HCT116 (cell line): ENCODE measurements at regions not wholly inside any gene's neighbourhood (a gene's known extent, or its start where the extent isn't known, plus 50 kb on each side); places are given as distances from the start of the nearest gene placed in this dataset.

Experiments
- ATAC-seq: fragments of 200-7000 bp; cut with Tn5 transposase; 2 replicates; pipeline ENCODE4 v1.9.1; 2020; ENCODE audit warnings: mild to moderate bottlenecking, moderate library complexity
- BruUV-seq: library from RNA; stranded (reverse); fragments of 400-500 nt; replicated peaks from 2 replicates; lab custom pipeline; 2021; lab: Mats Ljungman, UMichigan
- CTCF ChIA-PET: fragments of 300-600 bp; sonication (Branson Sonifier 250); formaldehyde crosslinking; loops from one replicate; lab custom pipeline; 2021; ENCODE audit warnings: antibody characterized with exemption; lab: Charles Lee
- POLR2A ChIA-PET: fragments of 300-600, 350-600 bp; sonication (Branson Sonifier 250); formaldehyde crosslinking; loops from one replicate; lab custom pipeline; 2021; ENCODE audit warnings: antibody characterized with exemption; lab: Charles Lee
- RAD21 ChIA-PET, 2 experiments: fragments of 300-600 bp; sonication (Branson Sonifier 250); formaldehyde crosslinking; loops; one replicate each; lab custom pipeline; 2023; ENCODE audit warnings: low total read pairs in 2 of 2; ENCODE audit not compliant: uncharacterized antibody in 2 of 2, unreplicated experiment in 2 of 2, low non-redundant PET in 1 of 2; lab: Charles Lee
- DNase-seq: peaks from one replicate; pipeline ENCODE4 v3.0.0-alpha.2; 2010; ENCODE audit warnings: low read depth, low spot score
- H2AFZ ChIP-seq: fragments of 200-600 bp; shearing (Covaris generic), sonication (generic); 2 replicates; pipeline ENCODE4 v1.6.1; 2017; ENCODE audit warnings: low read depth, mixed run types, mixed read lengths, antibody characterized with exemption, low read length; ENCODE audit not compliant: poor library complexity, severe bottlenecking
- H3K27ac ChIP-seq: 2 replicates; pipeline ENCODE4 v1.5.1; 2012; ENCODE audit warnings: low read depth, low read length
- H3K27me3 ChIP-seq: fragments of 200-600 bp; sonication (generic); 2 replicates; pipeline ENCODE4 v1.6.1; 2016; ENCODE audit warnings: mixed run types, low read length, mixed read lengths; ENCODE audit not compliant: insufficient read depth
- H3K36me3 ChIP-seq, 2 experiments: fragments of 200-500 bp in 1 of 2; fragments of 200-600 bp in 1 of 2; sonication (Bioruptor generic) in 1 of 2; sonication (generic) in 1 of 2; 2 replicates each; pipeline versions ENCODE4 v1.5.1 to v1.6.1; 2014 to 2016; ENCODE audit warnings: low read length in 2 of 2, inconsistent platforms in 1 of 2, mixed read lengths in 1 of 2, mixed run types in 1 of 2; ENCODE audit not compliant: insufficient read depth in 2 of 2, control insufficient read depth in 1 of 2
- H3K4me1 ChIP-seq, 2 experiments: fragments of 200-600 bp in 1 of 2; sonication (generic) in 1 of 2; 2 replicates each; pipeline versions ENCODE4 v1.5.1 to v1.6.1; 2012 to 2017; ENCODE audit warnings: low read length in 2 of 2, inconsistent platforms in 1 of 2, mild to moderate bottlenecking in 1 of 2, mixed read lengths in 1 of 2, mixed run types in 1 of 2, moderate library complexity in 1 of 2; ENCODE audit not compliant: insufficient read depth in 2 of 2, control insufficient read depth in 1 of 2
- H3K4me2 ChIP-seq: fragments of 200-600 bp; sonication (generic); 2 replicates; pipeline ENCODE4 v1.6.1; 2017; ENCODE audit warnings: mixed run types, low read length, mixed read lengths
- H3K4me3 ChIP-seq, 2 experiments: fragments of 200-600 bp in 1 of 2; sonication (generic) in 1 of 2; replicated peaks in 1 of 2; 2 replicates each; pipeline ENCODE4 v1.5.1; 2011 to 2016; ENCODE audit warnings: low read length in 2 of 2, control low read depth in 1 of 2, low read depth in 1 of 2, mild to moderate bottlenecking in 1 of 2, mixed read lengths in 1 of 2, mixed run types in 1 of 2
- H3K79me2 ChIP-seq: fragments of 200-600 bp; sonication (generic); 2 replicates; pipeline ENCODE4 v1.6.1; 2017; ENCODE audit warnings: mild to moderate bottlenecking, mixed run types, low read length, moderate library complexity, mixed read lengths; ENCODE audit not compliant: insufficient read depth
- H3K9ac ChIP-seq: fragments of 200-600 bp; sonication (generic); 2 replicates; pipeline ENCODE4 v1.6.1; 2016; ENCODE audit warnings: low read length, mixed read lengths
- H3K9me2 ChIP-seq: fragments of 200-600 bp; sonication (generic), shearing (Covaris generic); 2 replicates; pipeline ENCODE4 v1.6.1; 2017; ENCODE audit warnings: mixed run types, mild to moderate bottlenecking, moderate library complexity; ENCODE audit not compliant: insufficient read depth
- H3K9me3 ChIP-seq, 2 experiments: fragments of 200-500 bp in 1 of 2; fragments of 200-600 bp in 1 of 2; sonication (Bioruptor generic) in 1 of 2; sonication (generic) in 1 of 2; 2 replicates each; pipeline ENCODE4 v1.6.1; 2014 to 2017; ENCODE audit warnings: low read length in 2 of 2, mixed read lengths in 2 of 2, inconsistent platforms in 1 of 2, low read depth in 1 of 2, mild to moderate bottlenecking in 1 of 2, mixed run types in 1 of 2, moderate library complexity in 1 of 2; ENCODE audit not compliant: control insufficient read depth in 1 of 2, insufficient read depth in 1 of 2
- H4K20me1 ChIP-seq: fragments of 200-600 bp; sonication (generic), shearing (Covaris generic); 2 replicates; pipeline ENCODE4 v1.6.1; 2017; ENCODE audit warnings: mixed run types, mild to moderate bottlenecking, moderate library complexity; ENCODE audit not compliant: insufficient read depth
- CBX3 ChIP-seq: IDR thresholded peaks from 2 replicates; pipeline ENCODE4 v1.6.1; 2012; ENCODE audit warnings: low read depth
- EGR1 ChIP-seq: IDR thresholded peaks from 2 replicates; pipeline ENCODE4 v1.6.1; 2012; ENCODE audit warnings: low read depth
- ELF1 ChIP-seq: IDR thresholded peaks from 2 replicates; pipeline ENCODE4 v1.6.1; 2012; ENCODE audit warnings: low read depth, borderline replicate concordance
- FOSL1 ChIP-seq: IDR thresholded peaks from 2 replicates; pipeline ENCODE4 v1.6.1; 2012; ENCODE audit warnings: low read depth
- POLR2AphosphoS5 ChIP-seq: IDR thresholded peaks from 2 replicates; pipeline ENCODE4 v1.6.1; 2011; ENCODE audit warnings: mild to moderate bottlenecking, low read depth, low read length, moderate library complexity
- RAD21 ChIP-seq: IDR thresholded peaks from 2 replicates; pipeline ENCODE4 v1.6.1; 2012; ENCODE audit warnings: low read depth, mild to moderate bottlenecking
- TCF7L2 ChIP-seq: IDR thresholded peaks from 2 replicates; pipeline ENCODE4 v1.7.0; 2011; ENCODE audit warnings: borderline replicate concordance, inconsistent platforms; ENCODE audit not compliant: insufficient read depth, insufficient read length; ENCODE audit errors: extremely low read depth
- ZNF274 ChIP-seq: fragments of 200-500 bp; sonication (Bioruptor generic); IDR thresholded peaks from 2 replicates; pipeline ENCODE4 v1.6.1; 2014; ENCODE audit warnings: mild to moderate bottlenecking, low read depth, low read length, inconsistent platforms
- intact Hi-C: fragments of 100-400 bp; cut with micrococcal nuclease; formaldehyde crosslinking; loops from 2 replicates; pipeline ENCODE4 v1.10.0; 2022
- TF ChIP-seq, protein P1 (sequence below), 3 experiments: fragments of 200-600 bp in 1 of 3; sonication (generic) in 1 of 3; IDR thresholded peaks in 2 of 3; conservative IDR thresholded peaks in 1 of 3; 2 replicates each; pipeline ENCODE4 v1.5.1; 2012 to 2017; ENCODE audit warnings: low read depth in 2 of 3, low read length in 2 of 3, antibody characterized with exemption in 1 of 3, borderline replicate concordance in 1 of 3, control low read depth in 1 of 3, mild to moderate bottlenecking in 1 of 3, mixed read lengths in 1 of 3, mixed run types in 1 of 3, moderate library complexity in 1 of 3; ENCODE audit not compliant: insufficient read depth in 1 of 3
- TF ChIP-seq, protein P2 (sequence below): IDR thresholded peaks from 2 replicates; pipeline ENCODE4 v1.6.1; 2012; ENCODE audit warnings: low read depth

DNA sequence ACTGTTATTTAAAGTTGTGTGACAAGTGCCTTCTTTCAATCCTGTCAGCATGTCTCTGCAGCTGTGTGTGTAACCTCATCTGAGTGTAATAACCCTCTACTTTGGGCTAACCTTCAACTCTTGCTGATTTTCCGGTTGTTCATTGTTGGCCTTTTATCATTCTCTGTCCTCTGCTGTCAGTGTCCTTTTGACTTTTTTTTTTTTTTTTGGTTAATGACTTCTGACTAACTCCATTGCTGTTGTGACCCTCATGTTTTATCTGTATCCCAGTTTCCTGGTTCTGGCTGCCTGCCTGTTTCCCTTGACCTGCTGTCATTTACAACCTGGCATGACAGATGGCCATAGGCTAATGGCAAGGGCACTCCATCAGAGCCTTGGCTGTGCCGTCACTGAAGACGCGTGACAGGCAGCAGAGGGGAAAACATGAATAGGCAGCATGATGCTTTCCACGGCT is 145.7 kb upstream of the MAN1A1 start:
- no peaks in the 10 kb centered on the region for H3K9me3 ChIP-seq
- H3K36me3 ChIP-seq, result no peaks in the 10 kb centered on the region
- H3K4me1 ChIP-seq, result no peaks in the 10 kb centered on the region
- no peak overlapping the region for H2AFZ ChIP-seq
- BruUV-seq, result no TSS peak
- no peak overlapping the region for H3K9ac ChIP-seq
- intact Hi-C loops, result no loop called here
- CTCF ChIA-PET, result no interaction called here
- RAD21 ChIA-PET, result no interaction called here
- no peaks in the 10 kb centered on the region for H4K20me1 ChIP-seq
- H3K27ac ChIP-seq, result no peak overlapping the region
- TF ChIP-seq POLR2AphosphoS5 (no peak), RAD21 (no peak), EGR1 (no peak), TCF7L2 (no peak), ZNF274 (no peak), FOSL1 (no peak), CBX3 (no peak), ELF1 (no peak)
- TF ChIP-seq, protein P1, sequence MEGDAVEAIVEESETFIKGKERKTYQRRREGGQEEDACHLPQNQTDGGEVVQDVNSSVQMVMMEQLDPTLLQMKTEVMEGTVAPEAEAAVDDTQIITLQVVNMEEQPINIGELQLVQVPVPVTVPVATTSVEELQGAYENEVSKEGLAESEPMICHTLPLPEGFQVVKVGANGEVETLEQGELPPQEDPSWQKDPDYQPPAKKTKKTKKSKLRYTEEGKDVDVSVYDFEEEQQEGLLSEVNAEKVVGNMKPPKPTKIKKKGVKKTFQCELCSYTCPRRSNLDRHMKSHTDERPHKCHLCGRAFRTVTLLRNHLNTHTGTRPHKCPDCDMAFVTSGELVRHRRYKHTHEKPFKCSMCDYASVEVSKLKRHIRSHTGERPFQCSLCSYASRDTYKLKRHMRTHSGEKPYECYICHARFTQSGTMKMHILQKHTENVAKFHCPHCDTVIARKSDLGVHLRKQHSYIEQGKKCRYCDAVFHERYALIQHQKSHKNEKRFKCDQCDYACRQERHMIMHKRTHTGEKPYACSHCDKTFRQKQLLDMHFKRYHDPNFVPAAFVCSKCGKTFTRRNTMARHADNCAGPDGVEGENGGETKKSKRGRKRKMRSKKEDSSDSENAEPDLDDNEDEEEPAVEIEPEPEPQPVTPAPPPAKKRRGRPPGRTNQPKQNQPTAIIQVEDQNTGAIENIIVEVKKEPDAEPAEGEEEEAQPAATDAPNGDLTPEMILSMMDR (IDR thresholded peaks at IDR 0.05 in 2 of 3, conservative IDR thresholded peaks at IDR 0.05 in 1 of 3; ENCODE audit: borderline replicate concordance in 1 of 3, insufficient read depth in 1 of 3, low read depth in 2 of 3, low read length in 2 of 3), result no peak
- TF ChIP-seq, protein P2, sequence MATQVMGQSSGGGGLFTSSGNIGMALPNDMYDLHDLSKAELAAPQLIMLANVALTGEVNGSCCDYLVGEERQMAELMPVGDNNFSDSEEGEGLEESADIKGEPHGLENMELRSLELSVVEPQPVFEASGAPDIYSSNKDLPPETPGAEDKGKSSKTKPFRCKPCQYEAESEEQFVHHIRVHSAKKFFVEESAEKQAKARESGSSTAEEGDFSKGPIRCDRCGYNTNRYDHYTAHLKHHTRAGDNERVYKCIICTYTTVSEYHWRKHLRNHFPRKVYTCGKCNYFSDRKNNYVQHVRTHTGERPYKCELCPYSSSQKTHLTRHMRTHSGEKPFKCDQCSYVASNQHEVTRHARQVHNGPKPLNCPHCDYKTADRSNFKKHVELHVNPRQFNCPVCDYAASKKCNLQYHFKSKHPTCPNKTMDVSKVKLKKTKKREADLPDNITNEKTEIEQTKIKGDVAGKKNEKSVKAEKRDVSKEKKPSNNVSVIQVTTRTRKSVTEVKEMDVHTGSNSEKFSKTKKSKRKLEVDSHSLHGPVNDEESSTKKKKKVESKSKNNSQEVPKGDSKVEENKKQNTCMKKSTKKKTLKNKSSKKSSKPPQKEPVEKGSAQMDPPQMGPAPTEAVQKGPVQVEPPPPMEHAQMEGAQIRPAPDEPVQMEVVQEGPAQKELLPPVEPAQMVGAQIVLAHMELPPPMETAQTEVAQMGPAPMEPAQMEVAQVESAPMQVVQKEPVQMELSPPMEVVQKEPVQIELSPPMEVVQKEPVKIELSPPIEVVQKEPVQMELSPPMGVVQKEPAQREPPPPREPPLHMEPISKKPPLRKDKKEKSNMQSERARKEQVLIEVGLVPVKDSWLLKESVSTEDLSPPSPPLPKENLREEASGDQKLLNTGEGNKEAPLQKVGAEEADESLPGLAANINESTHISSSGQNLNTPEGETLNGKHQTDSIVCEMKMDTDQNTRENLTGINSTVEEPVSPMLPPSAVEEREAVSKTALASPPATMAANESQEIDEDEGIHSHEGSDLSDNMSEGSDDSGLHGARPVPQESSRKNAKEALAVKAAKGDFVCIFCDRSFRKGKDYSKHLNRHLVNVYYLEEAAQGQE, result no peak
- no peak overlapping the region for H3K4me3 ChIP-seq
- no peak overlapping the region for H3K4me2 ChIP-seq
- no peak for ATAC-seq
- POLR2A ChIA-PET, result no interaction called here
- no peak for DNase-seq
- H3K27me3 ChIP-seq, result no peaks in the 10 kb centered on the region
- no peaks in the 10 kb centered on the region for H3K9me2 ChIP-seq
- no peaks in the 10 kb centered on the region for H3K79me2 ChIP-seq
